ENCODE measurements at regions not wholly inside any gene's neighbourhood (a gene's known extent, or its start where the extent isn't known, plus 50 kb on each side); places are given as distances from the start of the nearest gene placed in this dataset.

DNA sequence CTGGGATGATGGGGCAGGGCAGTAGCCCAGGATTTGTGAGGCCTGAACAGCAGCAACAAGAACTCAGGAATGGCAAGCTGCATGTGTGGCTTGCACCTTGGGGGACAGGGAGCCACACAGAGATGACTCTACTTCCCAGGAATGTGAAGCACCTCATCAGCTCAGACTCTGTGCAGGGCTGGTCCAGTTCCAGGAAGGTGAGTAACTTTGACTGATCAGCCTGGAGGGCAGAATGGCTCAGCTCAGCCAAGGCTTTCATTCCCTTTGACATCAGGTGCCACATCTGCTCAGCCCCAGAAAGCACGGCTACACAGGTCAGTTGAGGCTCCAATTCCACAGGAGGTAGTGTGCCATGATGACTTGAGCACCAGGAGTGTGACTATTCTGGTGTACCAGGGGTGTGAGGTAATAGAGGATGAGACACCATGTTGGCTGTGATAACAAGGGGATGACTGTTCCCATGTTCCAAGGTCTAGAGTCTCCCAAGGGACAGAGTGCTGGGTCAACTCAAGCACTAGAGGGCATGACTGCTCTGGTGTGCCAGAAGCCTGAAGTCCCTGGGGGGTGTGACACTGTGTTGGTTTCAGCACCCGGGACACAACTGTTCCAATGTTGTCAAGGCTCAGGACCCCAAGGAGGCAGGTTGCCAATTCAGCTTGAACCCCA lies 625.8 kb upstream of the ADGRL2 start:
- intact Hi-C loops (cut with DNase I, micrococcal nuclease), result no loop called here
- ATAC-seq (no peak), DNase-seq (no peak)

- DNase-seq, result no peak
- intact Hi-C loops (cut with DNase I, micrococcal nuclease), result no loop called here
- no peak for ATAC-seq
Measured at GRCh38 chr1:81174052-81174451, 626.7 kb upstream of the ADGRL2 start.

- intact Hi-C loops (cut with DNase I, micrococcal nuclease), result no loop called here
- DNase-seq, result no peak
- ATAC-seq, result no peak
Measured at GRCh38 chr1:81172483-81172882, 628.3 kb upstream of the ADGRL2 start.

- DNase-seq (no peak), ATAC-seq (no peak)
- intact Hi-C loops (cut with DNase I, micrococcal nuclease), result no loop called here
Measured at GRCh38 chr1:81170721-81171120, 630.0 kb upstream of the ADGRL2 start.

GRCh38 chr1:81165963-81166362 lies 634.8 kb upstream of the ADGRL2 start:
- ATAC-seq, result no peak
- intact Hi-C loops (cut with DNase I, micrococcal nuclease), result no loop called here
- DNase-seq, result no peak

GRCh38 chr1:81160696-81161095 lies 640.0 kb upstream of the ADGRL2 start:
- ATAC-seq (no peak), DNase-seq (no peak)
- intact Hi-C loops (cut with DNase I, micrococcal nuclease), result no loop called here

DNA sequence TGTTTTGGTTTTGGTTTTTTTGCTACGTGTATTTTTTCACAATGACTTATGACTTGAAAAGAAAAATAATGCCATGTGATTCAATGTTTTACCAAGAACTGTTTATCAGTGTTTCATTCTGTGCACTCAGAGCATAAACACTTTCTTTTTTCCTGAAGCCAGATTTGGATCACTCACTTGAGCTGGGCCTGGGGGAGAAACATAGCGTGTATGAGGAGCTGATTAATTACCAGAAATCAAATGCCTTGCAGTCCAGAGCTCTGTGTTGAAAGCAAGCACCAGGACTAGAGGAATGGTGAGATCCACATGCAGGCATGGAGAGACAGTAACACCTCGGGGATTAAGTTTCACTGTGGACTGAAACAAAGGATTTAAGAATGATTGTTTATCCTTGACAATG lies 642.1 kb upstream of the ADGRL2 start:
- ATAC-seq (no peak), DNase-seq (no peak)
- intact Hi-C loops (cut with DNase I, micrococcal nuclease), result no loop called here

- DNase-seq (no peak), ATAC-seq (no peak)
Measured at GRCh38 chr1:81157686-81158085, 643.0 kb upstream of the ADGRL2 start.

DNA sequence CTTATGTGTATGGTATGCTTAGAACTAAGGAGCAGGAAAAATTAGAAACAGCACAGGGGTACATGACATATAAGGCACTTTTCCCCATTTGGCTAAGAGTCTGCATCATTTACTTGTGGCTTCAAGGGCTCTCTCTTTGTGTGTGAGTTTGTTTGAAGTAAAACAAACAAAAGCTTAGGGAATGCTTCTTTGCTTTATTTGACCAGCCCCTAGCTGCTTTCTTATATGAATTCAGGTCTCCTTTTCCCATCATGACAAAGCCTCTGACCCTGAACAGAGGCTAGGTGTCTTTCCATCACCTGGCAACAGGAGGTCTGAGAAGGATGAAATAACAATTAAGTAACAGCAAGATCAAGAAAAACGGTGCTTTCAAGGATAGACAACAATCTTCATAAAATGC lies 643.8 kb upstream of the ADGRL2 start:
- ATAC-seq (no peak), DNase-seq (no peak)
- intact Hi-C loops (cut with DNase I, micrococcal nuclease), result no loop called here

More at GRCh38 chr1:81157686-81158085, 643.0 kb upstream of the ADGRL2 start:
- intact Hi-C loops (cut with DNase I, micrococcal nuclease), result no loop called here

DNA sequence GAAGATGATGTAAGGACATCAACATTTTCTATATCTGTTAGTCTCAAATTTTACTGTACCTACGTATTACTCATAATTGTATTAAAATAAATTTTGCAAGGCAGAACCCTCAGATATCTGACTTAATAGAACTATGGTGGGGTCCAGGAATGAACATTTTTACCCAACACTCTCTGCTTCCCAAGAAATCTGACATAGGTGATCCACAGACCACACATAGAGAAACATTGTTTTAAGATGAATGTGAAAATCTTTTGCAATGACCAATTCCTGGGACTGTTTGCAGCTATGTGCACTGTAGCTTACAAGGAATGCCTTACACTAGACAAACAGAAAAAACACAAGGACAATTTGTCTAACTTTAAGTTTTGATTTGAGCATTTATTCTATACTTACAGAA lies 645.6 kb upstream of the ADGRL2 start:
- DNase-seq (no peak), ATAC-seq (no peak)
- intact Hi-C loops (cut with DNase I, micrococcal nuclease), result no loop called here

GRCh38 chr1:81151206-81151605 lies 649.5 kb upstream of the ADGRL2 start:
- intact Hi-C loops (cut with DNase I, micrococcal nuclease), result no loop called here
- no peak for DNase-seq
- ATAC-seq, result no peak

GRCh38 chr1:81149649-81150325 lies 650.9 kb upstream of the ADGRL2 start:
- no peak for ATAC-seq
- DNase-seq, result no peak
- intact Hi-C loops (cut with DNase I, micrococcal nuclease), result no loop called here

- no peak for DNase-seq
- ATAC-seq, result no peak
- intact Hi-C loops (cut with DNase I, micrococcal nuclease), result no loop called here
Measured at GRCh38 chr1:81144240-81144825, 656.4 kb upstream of the ADGRL2 start.

DNA sequence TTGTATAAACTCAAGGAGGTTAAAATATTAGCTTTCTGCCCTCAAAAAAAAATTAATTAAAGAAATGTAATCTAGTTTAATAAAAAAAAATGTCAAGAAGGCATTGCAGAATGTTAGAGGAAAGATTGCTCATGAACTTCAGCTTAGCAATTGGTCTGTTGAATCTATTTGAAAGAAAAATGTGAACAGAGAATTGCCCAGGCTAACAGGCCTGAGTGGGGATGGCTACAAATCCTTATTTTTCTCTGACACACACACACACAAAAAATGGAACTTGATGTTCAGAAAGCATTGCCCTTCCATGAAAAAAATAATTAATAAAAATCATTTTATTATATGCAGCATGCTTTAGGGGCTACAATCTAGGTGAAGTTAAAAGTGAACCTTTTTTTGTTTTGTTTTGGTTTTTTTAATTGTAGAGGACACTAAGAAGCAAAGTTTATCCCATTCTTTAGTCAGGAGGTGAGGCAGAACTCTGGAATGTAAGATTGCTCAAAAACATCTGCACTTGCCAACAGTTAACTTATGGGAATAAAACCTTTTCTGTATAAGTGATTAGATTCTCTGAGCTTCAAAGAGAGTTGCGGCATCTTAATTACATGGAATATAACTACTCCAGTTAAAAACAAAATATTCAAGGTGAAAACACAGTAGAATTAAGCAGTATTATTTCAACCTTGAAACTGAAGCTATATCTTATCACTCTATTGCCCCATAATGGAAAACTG lies 658.5 kb upstream of the ADGRL2 start:
- intact Hi-C loops (cut with DNase I, micrococcal nuclease), result no loop called here
- no peak for DNase-seq
- no peak for ATAC-seq

GRCh38 chr1:81135524-81135923 lies 665.2 kb upstream of the ADGRL2 start:
- intact Hi-C loops (cut with DNase I, micrococcal nuclease), result no loop called here
- DNase-seq (no peak), ATAC-seq (no peak)

DNA sequence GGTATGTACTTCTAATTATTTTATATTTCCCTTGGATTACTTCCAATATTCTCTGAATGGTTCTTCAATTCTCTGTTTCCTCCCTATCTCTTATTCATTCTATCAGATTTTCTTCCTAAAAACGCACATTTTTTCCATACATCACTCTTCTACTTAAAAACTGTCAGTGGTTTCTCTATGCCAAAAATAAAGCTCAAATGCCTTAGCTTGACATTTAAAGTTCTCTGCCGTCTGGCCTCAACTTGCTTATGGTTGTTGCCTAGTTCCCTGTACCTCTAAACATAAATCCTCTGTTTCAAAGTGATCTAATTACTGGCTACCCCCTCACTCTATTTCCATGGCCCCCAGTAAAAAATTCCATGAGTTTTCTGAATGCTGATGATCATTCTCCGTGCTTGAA lies 671.0 kb upstream of the ADGRL2 start:
- no peak for ATAC-seq
- DNase-seq, result no peak
- intact Hi-C loops (cut with DNase I, micrococcal nuclease), result no loop called here

GRCh38 chr1:81129366-81129765 lies 671.4 kb upstream of the ADGRL2 start:
- intact Hi-C loops (cut with DNase I, micrococcal nuclease), result no loop called here
- DNase-seq (no peak), ATAC-seq (no peak)

GRCh38 chr1:81128079-81128478 lies 672.7 kb upstream of the ADGRL2 start:
- ATAC-seq (no peak), DNase-seq (no peak)
- intact Hi-C loops (cut with DNase I, micrococcal nuclease), result no loop called here

GRCh38 chr1:81126989-81127581 lies 673.6 kb upstream of the ADGRL2 start:
- no peak for ATAC-seq
- intact Hi-C loops (cut with DNase I, micrococcal nuclease), result no loop called here
- DNase-seq, result no peak

DNA sequence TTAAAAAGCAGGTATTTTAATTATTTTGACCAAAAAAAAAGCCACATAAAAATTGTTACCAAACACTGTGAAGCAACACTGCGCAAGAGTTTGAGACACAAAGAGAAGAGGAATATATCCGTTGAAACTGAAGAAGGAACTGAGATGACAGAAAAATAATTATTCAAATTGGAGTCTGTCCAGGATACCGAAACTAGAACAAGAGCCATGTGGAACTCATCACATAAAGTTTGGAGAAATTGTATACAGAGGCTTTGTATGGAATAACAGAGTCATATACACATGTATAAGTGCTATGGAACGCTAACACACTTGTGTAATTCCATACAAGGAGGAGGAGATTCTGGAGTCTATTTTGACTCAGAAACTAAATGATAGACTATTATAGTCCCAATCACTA lies 675.1 kb upstream of the ADGRL2 start:
- intact Hi-C loops (cut with DNase I, micrococcal nuclease), result no loop called here
- no peak for ATAC-seq

More for the DNA sequence above, 675.1 kb upstream of the ADGRL2 start:
- no peak for DNase-seq

All from left colon (tissue), 2 donors.